ENCODE measurements at regions not wholly inside any gene's neighbourhood (a gene's known extent, or its start where the extent isn't known, plus 50 kb on each side); places are given as distances from the start of the nearest gene placed in this dataset.

DNA sequence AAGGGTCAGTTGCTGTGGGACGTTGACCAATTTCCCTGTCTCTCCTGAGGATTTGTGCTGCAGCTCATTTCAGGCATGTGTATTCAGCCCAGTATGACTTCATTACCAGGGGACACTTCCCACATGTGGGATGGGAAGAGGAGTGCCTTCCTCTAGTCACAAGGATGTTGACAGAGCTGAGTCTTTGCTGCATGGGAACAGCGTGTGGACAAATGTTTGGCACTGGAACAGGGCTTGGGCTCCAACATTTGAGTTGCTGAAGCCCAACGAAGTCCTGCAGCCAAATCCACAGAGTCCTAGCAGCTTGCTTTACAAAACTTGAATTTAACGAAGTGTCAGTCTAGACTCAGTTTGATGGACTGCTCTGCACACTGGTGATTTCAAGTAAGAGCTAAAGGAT lies 283.2 kb downstream of the SH3GL2 start:
- DNase-seq (ENCODE audit: low read depth): no peak
- TF ChIP-seq, protein P1, sequence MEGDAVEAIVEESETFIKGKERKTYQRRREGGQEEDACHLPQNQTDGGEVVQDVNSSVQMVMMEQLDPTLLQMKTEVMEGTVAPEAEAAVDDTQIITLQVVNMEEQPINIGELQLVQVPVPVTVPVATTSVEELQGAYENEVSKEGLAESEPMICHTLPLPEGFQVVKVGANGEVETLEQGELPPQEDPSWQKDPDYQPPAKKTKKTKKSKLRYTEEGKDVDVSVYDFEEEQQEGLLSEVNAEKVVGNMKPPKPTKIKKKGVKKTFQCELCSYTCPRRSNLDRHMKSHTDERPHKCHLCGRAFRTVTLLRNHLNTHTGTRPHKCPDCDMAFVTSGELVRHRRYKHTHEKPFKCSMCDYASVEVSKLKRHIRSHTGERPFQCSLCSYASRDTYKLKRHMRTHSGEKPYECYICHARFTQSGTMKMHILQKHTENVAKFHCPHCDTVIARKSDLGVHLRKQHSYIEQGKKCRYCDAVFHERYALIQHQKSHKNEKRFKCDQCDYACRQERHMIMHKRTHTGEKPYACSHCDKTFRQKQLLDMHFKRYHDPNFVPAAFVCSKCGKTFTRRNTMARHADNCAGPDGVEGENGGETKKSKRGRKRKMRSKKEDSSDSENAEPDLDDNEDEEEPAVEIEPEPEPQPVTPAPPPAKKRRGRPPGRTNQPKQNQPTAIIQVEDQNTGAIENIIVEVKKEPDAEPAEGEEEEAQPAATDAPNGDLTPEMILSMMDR (IDR thresholded peaks at IDR 0.05; ENCODE audit: insufficient read depth, low read length): no peak
- H3K4me3 ChIP-seq (ENCODE audit: low read depth, low read length): no peak overlapping the region

DNA sequence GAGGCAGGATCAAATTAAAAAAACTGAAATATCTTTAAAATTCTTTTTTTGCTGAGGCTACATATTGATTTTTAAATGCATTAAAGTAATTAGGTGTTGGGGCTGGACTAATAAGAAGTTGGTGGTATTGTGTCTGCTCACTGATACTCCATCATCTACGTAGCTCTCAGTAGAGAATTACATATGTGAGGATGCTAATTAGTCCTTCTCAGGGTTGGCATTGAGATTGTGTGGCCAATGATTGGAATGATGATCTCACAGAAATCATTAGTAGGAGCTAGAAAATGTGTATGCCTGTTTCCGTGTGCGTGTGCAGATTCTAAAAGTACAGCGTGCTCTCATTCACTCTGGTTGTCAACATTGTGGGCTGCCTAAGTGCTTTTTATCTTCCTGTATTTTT lies 283.8 kb downstream of the SH3GL2 start:
- DNase-seq (ENCODE audit: low read depth): no peak
- H3K4me3 ChIP-seq (ENCODE audit: low read depth, low read length): no peak overlapping the region
- TF ChIP-seq, protein P1 (IDR thresholded peaks at IDR 0.05; ENCODE audit: insufficient read depth, low read length): no peak

DNA sequence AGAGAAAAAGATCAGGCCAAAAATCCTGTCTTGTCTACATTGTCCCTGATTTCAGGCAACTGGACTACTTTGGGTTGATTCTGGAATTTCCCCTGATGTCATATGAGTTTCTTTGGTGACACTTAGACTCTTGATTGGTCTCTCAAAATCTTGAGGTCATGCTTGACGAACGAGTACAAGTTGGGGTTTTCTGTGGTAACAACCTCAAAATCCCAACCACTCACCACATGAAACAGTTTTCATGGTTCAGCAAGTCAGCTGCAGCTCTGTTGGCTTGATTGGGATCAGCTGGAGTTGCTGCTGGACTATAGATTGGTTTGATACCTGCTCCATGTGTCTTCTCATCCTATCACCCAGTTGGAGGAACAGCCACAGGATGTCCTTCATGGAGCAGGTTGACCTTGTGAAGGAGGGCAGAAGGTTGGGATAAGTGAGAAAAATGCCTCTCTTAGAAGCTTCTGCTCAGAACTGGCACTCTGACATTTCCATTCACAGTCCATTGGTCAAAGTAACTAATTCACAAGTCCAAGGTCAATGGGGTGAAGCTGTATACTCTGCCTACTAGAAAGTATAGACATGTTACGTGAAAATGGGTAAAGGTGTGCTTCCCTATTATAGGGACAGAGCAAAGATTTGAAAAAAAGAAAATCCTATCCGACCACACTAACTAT lies 284.5 kb downstream of the SH3GL2 start:
- TF ChIP-seq, protein P1 (IDR thresholded peaks at IDR 0.05; ENCODE audit: insufficient read depth, low read length): no peak
- H3K4me3 ChIP-seq (ENCODE audit: low read depth, low read length): no peak overlapping the region
- no peak for DNase-seq (ENCODE audit: low read depth)

DNA sequence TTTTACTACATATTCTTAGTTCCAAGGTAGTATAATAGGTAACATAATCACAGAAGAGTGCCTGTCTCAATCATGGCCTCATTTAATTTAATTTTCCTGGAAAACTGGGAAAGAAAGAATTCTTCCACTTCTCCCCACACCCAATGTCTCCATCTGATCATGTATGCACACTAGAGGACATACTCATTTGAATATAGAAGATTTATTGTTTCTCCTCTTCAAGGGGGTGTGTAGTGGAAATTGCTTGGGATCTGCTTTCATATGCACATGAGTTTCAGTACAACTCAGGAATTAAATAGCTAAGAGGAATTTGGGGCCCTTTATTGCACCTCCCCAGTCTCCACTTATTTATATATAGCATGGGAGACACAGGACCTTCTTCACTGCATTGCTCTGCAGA lies 285.1 kb downstream of the SH3GL2 start:
- TF ChIP-seq, protein P1 (IDR thresholded peaks at IDR 0.05; ENCODE audit: insufficient read depth, low read length): no peak
- H3K4me3 ChIP-seq (ENCODE audit: low read depth, low read length): no peak overlapping the region
- no peak for DNase-seq (ENCODE audit: low read depth)

DNA sequence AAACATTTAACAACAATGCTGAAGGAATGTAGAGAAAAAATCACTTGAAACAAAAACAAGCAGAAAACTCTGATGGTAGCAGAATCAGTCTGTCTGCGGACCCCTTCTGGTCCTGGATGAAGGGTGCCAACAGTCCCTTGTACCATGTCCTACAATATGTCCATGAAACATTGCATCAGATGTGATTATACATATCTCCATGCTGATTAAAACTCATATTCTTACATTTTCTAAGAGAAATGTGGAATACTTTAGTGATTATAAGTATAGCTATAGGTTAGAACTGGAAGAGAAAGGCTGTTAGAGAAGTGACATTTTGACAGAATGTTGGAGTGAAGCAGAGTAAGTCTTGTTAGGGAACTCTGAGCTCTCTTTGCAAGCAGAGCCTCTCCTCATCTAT lies 286.1 kb downstream of the SH3GL2 start:
- DNase-seq (ENCODE audit: low read depth): no peak
- H3K4me3 ChIP-seq (ENCODE audit: low read depth, low read length): no peak overlapping the region
- TF ChIP-seq, protein P1 (IDR thresholded peaks at IDR 0.05; ENCODE audit: insufficient read depth, low read length): no peak

DNA sequence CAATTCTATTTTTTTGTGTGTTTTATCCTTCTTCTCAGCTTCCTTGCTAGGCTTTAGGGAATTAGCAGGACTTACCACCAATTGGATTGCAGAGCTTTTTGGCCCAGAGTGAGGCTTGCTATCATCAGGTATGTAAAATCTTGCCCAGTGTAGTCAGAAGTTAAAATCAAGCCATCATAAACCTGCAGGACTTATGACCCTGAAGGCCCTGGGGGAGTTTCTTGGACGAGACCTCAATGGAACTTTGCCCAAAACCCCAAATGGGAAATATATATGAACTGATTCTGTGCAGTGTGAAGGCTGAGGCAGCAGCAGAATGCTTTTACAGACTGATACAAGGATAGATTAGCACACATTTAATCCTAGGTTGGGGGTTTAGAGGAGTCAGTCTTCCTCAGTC lies 287.0 kb downstream of the SH3GL2 start:
- TF ChIP-seq, protein P1 (IDR thresholded peaks at IDR 0.05; ENCODE audit: insufficient read depth, low read length): no peak
- no peak overlapping the region for H3K4me3 ChIP-seq (ENCODE audit: low read depth, low read length)
- no peak for DNase-seq (ENCODE audit: low read depth)

DNA sequence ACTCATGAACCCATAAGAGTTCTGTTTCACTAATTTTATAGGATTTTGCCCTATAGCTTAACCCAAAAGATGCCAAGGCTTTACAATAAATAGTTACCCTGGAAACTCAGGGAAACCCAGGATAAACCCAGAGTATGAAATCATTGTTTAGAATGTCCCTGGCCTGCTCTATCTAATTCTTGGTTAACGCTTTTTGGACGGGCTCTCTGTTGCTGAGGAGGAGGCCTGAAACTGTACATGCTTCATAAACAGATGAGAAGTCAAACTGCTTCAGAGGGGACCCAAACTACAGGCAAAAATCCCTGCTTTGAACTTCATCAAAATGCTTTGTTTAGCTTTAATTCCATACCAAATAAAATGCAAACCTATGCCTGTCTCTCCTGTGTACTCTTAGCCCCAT lies 291.9 kb downstream of the SH3GL2 start:
- no peak overlapping the region for H3K4me3 ChIP-seq (ENCODE audit: low read depth, low read length)
- TF ChIP-seq, protein P1 (IDR thresholded peaks at IDR 0.05; ENCODE audit: insufficient read depth, low read length): no peak
- DNase-seq (ENCODE audit: low read depth): no peak

All from fibroblast of the aortic adventitia (primary cell).